GM21576 (cell line): ENCODE measurements at regions not wholly inside any gene's neighbourhood (a gene's known extent, or its start where the extent isn't known, plus 50 kb on each side); places are given as distances from the start of the nearest gene placed in this dataset.

Experiments used
- ATAC-seq: cut with Tn5 transposase; IDR thresholded peaks from one replicate; pipeline ENCODE4 v1.9.1; 2021; ENCODE audit warnings: mild to moderate bottlenecking, moderate library complexity; ENCODE audit not compliant: unreplicated experiment

DNA sequence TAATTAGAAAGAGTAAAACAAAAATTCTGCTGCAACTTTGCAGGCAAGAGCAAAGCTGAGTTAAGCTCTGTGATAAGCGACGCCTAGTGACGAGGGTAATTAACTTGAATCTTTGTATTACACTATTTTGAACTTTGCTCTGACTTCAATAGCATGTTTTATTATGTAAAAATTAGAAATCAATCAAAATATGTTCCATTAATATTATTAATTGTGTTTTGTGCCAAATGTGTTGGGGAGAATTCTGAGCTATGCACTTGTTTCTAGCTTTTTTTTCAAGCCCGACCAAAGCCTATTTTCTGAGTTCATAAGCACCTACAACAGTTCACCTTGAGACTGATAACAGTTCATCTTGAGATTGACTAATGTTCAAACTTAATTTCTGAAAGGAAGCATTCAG lies 90.1 kb upstream of the PDE3A start:
- no peak for ATAC-seq

DNA sequence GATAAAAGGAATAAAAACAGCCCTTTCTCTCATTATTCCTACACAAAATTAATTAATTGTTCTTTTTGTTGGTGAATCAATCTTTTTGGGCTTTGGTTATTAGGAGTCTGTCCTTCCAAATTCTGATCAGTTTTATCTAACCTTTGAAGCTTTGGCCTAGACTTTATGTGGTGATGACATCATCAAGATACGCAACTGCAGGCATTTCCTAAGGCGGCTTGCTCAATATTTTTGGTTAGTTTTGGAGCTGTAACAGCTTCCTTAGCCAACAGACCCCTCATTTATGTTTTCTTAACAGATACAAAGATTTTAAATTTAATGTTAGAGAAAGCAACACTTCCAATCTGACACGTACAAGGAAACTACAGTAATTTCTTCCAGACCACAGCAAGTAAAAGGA lies 87.8 kb upstream of the PDE3A start:
- no peak for ATAC-seq

DNA sequence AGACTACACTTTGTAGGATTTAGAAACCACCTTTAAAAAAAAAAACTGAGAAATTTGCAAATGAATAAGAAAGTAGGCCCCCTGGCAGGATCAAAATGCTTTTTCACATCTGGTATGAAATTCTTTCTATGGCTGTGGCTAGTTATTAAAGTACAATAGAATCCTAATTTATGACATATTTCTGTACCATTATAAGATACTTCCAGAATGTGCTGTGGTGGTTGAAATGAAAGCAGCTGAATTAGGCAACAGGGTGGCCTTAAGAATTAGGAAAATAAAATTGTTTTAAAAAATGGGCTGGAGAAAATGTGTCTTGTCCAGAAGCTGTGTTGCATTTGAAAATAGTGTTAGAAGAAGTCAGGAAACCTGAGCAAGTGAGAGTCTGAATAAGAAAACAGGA lies 85.9 kb upstream of the PDE3A start:
- ATAC-seq, result no peak

DNA sequence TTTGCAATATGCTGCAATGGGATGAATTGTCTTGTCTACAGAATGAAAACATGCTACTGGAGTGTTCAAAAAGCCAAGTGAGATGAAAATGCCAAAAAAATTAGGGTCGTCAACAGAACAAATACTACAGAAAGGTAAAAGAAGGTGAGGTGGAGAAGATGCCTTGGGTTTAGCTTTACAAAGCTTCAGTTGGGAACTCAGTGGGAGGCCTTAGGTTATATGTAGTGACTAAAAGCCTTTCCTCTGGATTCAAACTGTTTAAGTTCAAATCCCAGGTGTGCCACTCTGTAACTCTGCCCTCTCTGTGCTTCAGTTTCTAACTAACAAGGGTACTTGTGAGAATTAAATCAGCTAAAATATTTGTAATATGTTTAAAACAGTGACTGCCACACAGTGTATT lies 84.9 kb upstream of the PDE3A start:
- ATAC-seq, result no peak

DNA sequence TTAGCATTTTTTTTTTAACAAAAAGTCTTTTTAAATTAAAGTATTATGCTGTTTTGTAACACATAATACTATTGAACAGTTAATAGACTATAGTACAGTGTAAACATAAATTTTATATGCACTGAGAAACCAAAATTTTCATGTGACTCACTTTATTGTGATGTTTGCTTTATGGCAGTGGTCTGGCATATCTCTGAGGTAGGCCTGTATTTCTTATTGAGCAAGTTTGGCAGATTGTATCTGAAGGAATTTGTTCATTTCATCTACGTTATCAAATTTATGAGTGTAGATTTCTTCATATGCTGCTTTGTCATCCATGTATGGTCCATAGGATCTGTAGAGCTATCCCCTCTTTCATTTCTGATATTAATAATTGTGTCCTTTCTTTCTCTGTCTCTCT lies 78.8 kb upstream of the PDE3A start:
- ATAC-seq, result no peak

DNA sequence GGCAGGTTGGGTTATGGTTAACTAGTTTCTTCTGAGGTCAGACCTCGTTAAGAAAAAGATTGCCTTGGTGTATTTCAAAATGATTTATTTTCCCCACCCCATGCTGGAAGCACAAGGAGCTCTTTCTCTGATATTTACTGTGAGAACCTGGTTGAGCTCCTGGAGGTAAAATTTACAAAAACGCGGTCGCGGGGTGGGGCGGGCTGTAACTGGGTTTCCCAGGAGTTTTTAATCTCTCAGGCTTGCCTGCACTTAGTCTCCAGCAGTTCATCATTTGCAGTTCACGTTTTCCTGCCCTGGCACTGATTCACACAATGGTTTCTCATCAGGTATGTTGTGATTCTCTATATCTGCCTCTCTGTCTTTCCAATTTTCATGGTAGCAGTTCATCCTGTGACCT lies 67.9 kb upstream of the PDE3A start:
- ATAC-seq, result no peak

DNA sequence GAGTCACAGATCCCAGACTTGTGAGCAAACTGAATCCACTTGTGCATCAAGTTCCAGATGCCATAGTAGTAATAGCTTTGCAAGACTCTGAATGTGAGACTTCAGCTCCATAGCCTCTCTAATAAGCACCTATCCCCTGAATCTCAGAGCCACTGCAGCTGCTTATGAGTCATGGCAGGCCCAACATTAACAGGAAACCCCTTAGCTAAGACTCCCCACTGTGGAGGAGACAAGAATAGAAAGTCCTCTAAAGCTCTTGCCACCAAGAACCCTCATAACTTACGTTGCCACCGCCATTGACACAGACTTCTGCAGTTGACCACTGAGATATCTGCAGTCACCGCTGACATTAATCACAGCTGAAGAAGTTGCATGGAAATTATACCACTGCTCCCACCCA lies 62.9 kb upstream of the PDE3A start:
- no peak for ATAC-seq

DNA sequence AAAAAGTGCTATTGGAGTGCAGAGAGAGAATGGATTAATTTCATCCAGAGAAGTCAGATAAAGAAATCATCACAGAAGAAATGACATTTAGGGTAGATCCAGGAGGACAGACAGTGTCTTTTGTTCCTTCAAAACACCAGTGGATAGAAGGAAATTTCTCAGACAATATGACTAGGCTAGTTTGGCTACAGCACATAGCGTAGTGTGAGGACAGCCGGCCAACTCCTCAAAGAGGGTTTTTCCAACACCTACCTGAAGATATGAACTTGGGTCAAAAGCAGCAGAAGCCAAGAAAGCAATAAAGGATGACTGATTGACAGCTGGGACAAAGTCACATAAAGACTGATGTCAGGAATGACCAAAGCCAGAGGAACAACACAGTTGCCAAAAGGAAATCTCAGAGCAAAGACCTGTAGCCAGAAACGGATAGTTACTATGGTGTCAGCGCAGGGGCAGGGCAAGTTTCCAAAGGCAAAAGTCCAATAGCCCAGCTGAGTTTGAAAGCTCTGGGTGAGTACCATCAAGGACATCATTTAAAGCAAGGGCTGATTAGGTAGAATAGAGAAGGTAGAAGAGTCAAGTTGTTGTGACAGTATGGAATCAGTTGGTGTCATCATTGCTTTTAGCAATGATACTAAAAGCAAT lies 58.7 kb upstream of the PDE3A start:
- no peak for ATAC-seq

DNA sequence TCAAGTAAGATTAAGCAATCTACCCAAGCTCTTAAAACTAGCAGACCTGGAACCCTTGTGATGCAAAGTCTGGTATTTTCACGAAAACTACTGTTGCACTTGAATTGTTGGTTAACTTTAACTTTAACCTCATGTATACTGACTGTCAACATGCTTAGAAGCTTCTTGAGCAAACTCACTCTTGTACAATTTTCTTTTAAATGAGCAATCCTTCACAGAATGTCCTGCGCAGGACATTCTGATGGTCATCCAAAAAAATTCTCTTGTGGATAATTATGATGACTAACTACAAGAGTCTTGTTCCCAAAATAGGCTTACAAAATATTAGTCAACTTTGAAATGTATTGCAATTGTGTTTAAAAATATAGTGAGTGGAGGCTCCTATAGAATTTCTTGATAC lies 54.0 kb upstream of the PDE3A start:
- ATAC-seq, result no peak

DNA sequence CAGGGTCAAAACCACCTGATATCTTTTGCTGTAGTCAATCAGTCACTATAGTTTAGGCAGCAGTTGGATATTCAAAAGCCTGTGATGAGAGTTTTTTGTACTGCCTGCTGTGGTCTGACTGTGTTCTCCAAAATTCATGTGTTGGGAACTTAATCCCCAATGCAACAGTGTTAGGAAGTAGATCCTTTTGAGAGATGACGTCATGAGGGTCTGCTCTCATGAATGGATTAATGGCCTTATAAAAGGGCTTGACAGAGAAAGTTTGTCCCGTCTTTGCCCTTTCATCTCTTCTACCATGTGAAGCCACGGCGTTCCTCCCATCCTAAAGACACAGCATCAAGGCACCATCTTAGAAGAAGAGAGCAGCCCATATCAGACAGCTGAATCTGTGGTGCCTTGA lies 50.8 kb upstream of the PDE3A start:
- no peak for ATAC-seq
